ENCODE measurements at regions not wholly inside any gene's neighbourhood (a gene's known extent, or its start where the extent isn't known, plus 50 kb on each side); places are given as distances from the start of the nearest gene placed in this dataset.

DNA sequence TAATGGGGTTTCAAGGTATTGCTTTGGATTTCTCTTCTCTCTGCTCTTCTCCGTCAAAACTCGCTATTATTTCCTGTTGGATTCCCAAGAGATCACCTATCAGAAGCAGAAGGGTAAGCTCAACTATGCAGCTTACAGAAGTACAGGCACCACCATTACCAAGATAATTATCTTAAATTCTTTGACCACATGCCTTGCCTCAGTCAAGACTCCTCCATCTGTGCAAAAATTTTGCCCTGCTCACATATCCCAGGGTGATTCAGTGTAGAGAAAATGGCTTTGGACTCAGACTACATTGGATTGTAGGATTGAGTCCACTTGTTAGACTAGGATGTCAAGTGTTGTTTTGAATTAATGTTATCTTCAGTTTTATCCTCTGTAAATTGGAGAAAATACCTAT, 698.7 kb downstream of the TDRD15 start:
- no peak for TF ChIP-seq POLR2A (IDR thresholded peaks at IDR 0.05)
- no peak for TF ChIP-seq EP300 (IDR thresholded peaks at IDR 0.05)
- TF ChIP-seq, protein P1, sequence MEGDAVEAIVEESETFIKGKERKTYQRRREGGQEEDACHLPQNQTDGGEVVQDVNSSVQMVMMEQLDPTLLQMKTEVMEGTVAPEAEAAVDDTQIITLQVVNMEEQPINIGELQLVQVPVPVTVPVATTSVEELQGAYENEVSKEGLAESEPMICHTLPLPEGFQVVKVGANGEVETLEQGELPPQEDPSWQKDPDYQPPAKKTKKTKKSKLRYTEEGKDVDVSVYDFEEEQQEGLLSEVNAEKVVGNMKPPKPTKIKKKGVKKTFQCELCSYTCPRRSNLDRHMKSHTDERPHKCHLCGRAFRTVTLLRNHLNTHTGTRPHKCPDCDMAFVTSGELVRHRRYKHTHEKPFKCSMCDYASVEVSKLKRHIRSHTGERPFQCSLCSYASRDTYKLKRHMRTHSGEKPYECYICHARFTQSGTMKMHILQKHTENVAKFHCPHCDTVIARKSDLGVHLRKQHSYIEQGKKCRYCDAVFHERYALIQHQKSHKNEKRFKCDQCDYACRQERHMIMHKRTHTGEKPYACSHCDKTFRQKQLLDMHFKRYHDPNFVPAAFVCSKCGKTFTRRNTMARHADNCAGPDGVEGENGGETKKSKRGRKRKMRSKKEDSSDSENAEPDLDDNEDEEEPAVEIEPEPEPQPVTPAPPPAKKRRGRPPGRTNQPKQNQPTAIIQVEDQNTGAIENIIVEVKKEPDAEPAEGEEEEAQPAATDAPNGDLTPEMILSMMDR (IDR thresholded peaks at IDR 0.05), result no peak
- Histone ChIP-seq H3K9me3 (no peaks in the 10 kb centered on the region), H3K36me3 (no peaks in the 10 kb centered on the region), H3K27me3 (no peaks in the 10 kb centered on the region), H3K27ac (no peak overlapping the region), H3K4me1 (ENCODE audit: insufficient read depth) (peaks cover 1% of the 10 kb centered on the region), H3K4me3 (no peak overlapping the region)
- DNase-seq, result no peak
- intact Hi-C loops (cut with DNase I), result no loop called here
- 80 to 89% (median 85%) methylated on average over 2 of the region's 2 CpGs for WGBS, 3 donors

DNA sequence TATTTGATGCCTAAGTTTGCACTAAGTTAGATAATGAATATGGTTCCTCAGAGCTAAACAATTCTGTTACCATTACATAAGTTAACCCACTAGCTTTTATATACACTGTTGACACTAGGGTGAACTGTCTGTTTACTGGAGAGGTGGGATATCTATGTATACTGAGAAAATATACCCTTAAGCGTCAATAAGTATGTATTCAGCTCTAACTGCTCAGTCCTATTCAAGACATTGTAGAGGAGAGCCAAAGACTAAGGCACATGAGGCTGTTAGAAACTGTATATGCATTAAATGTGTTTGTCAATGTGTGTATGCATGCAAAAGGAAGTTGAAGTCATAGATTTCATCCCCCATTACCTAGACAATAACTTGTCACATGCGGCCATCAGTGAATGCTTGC, 710.0 kb downstream of the TDRD15 start:
- H3K4me1 ChIP-seq (ENCODE audit: insufficient read depth), result no peaks in the 10 kb centered on the region
- intact Hi-C loops (cut with DNase I), result no loop called here
- WGBS, 3 donors, result 87 to 98% (median 96%) methylated on average over 2 of the region's 2 CpGs
- H3K36me3 ChIP-seq, result no peaks in the 10 kb centered on the region
- DNase-seq, result no peak
- TF ChIP-seq EP300 (IDR thresholded peaks at IDR 0.05) (no peak), POLR2A (IDR thresholded peaks at IDR 0.05) (no peak)
- TF ChIP-seq, protein P1 (IDR thresholded peaks at IDR 0.05), result no peak
- no peaks in the 10 kb centered on the region for H3K9me3 ChIP-seq
- no peak overlapping the region for H3K27ac ChIP-seq
- no peak overlapping the region for H3K4me3 ChIP-seq
- no peaks in the 10 kb centered on the region for H3K27me3 ChIP-seq

- intact Hi-C loops (cut with DNase I), result no loop called here
- Histone ChIP-seq H3K9me3 (no peaks in the 10 kb centered on the region), H3K4me3 (no peak overlapping the region), H3K27me3 (no peaks in the 10 kb centered on the region), H3K36me3 (no peaks in the 10 kb centered on the region), H3K4me1 (ENCODE audit: insufficient read depth) (no peaks in the 10 kb centered on the region), H3K27ac (no peak overlapping the region)
- TF ChIP-seq, protein P1 (IDR thresholded peaks at IDR 0.05), result no peak
- TF ChIP-seq POLR2A (IDR thresholded peaks at IDR 0.05) (no peak), EP300 (IDR thresholded peaks at IDR 0.05) (no peak)
- no peak for DNase-seq
- 46 to 70% (median 66%) methylated on average over 3 of the region's 3 CpGs for WGBS, 3 donors
These were observed 712.5 kb downstream of the TDRD15 start for GRCh38 chr2:21836261-21836660.

DNA sequence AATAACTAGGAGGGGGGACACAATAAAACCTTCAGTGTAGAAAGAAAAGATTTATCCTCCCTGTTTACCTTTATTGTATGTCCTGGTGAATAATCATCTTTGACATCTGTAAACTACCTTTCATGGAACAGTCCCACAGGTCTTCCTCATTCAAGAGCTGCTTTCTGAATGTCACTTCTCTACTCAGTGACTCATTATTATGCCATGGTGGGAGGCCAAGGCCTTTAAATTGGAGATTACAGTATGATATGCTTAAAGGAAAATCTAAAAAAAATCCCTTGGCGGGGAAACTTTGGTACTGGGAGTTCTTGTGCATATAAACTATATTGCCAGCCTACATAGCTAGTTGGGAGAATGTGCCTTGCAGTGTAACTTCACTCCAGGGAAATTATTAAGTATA, 713.0 kb downstream of the TDRD15 start:
- 74 to 92% (median 91%) methylated on average over 1 of the region's 1 CpG for WGBS, 3 donors
- no peak for DNase-seq
- H3K27ac ChIP-seq, result no peak overlapping the region
- intact Hi-C loops (cut with DNase I), result no loop called here
- TF ChIP-seq, protein P1 (IDR thresholded peaks at IDR 0.05), result no peak
- TF ChIP-seq POLR2A (IDR thresholded peaks at IDR 0.05), result no peak
- no peak for TF ChIP-seq EP300 (IDR thresholded peaks at IDR 0.05)
- H3K4me1 ChIP-seq (ENCODE audit: insufficient read depth), result no peaks in the 10 kb centered on the region
- no peaks in the 10 kb centered on the region for H3K27me3 ChIP-seq
- H3K4me3 ChIP-seq, result no peak overlapping the region
- H3K36me3 ChIP-seq, result no peaks in the 10 kb centered on the region
- no peaks in the 10 kb centered on the region for H3K9me3 ChIP-seq

All from ovary (tissue), 7 donors.